SK-N-SH treated with all-trans-retinoic acid at 6 μM for 48 hours (cell line): ENCODE measurements at regions not wholly inside any gene's neighbourhood (a gene's known extent, or its start where the extent isn't known, plus 50 kb on each side); places are given as distances from the start of the nearest gene placed in this dataset.

ENCODE experiments used
- BACH2 ChIP-seq: fragments of 250-450 bp; sonication (Bioruptor Pico); IDR thresholded peaks from 2 replicates; pipeline ENCODE4 v1.9.0; 2021; ENCODE audit warnings: mild to moderate bottlenecking, borderline replicate concordance
- ZC3H10 ChIP-seq: fragments of 250-450 bp; sonication (Bioruptor Pico); IDR thresholded peaks from 2 replicates; pipeline ENCODE4 v1.5.1; 2021; ENCODE audit warnings: mild to moderate bottlenecking, moderate library complexity
- ZFP3 ChIP-seq: fragments of 250-450 bp; sonication (Bioruptor Pico); IDR thresholded peaks from 2 replicates; pipeline ENCODE4 v1.5.0; 2020; ENCODE audit warnings: mild to moderate bottlenecking, moderate library complexity
- TF ChIP-seq, protein P1 (sequence below): fragments of 250-450 bp; sonication (Bioruptor Pico); IDR thresholded peaks from 2 replicates; pipeline ENCODE4 v1.5.1; 2021; ENCODE audit warnings: mild to moderate bottlenecking, moderate library complexity
- TF ChIP-seq, protein P2 (sequence below): fragments of 250-450 bp; sonication (Bioruptor Pico); IDR thresholded peaks from 2 replicates; pipeline ENCODE4 v1.8.0; 2020; ENCODE audit warnings: mild to moderate bottlenecking, moderate library complexity, borderline replicate concordance

DNA sequence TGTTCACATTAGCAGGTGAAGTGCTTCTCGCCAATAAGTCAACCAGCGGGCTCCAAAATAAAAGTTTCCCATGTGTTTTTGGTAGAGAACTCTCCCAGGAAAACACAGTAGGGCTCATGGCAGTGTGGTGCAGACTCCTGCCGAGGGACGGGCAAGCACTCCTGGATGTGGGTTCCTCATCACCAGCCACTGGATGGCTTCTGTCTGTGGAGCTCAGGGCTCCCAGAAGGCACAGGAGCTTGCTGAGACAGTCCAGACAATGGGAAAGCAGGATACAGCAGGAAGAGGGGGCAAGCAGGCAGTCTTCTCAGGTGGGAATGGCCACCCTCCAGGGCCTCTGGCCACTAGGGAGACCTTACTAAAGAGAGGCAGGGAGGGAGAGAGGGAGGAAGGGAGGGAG lies 142.4 kb downstream of the HSD17B3 start:
- no peak for TF ChIP-seq ZC3H10
- no peak for TF ChIP-seq BACH2 (CRISPR knock-in tag)
- TF ChIP-seq, protein P1, sequence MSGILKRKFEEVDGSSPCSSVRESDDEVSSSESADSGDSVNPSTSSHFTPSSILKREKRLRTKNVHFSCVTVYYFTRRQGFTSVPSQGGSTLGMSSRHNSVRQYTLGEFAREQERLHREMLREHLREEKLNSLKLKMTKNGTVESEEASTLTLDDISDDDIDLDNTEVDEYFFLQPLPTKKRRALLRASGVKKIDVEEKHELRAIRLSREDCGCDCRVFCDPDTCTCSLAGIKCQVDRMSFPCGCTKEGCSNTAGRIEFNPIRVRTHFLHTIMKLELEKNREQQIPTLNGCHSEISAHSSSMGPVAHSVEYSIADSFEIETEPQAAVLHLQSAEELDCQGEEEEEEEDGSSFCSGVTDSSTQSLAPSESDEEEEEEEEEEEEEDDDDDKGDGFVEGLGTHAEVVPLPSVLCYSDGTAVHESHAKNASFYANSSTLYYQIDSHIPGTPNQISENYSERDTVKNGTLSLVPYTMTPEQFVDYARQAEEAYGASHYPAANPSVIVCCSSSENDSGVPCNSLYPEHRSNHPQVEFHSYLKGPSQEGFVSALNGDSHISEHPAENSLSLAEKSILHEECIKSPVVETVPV, result no peak
- TF ChIP-seq, protein P2, sequence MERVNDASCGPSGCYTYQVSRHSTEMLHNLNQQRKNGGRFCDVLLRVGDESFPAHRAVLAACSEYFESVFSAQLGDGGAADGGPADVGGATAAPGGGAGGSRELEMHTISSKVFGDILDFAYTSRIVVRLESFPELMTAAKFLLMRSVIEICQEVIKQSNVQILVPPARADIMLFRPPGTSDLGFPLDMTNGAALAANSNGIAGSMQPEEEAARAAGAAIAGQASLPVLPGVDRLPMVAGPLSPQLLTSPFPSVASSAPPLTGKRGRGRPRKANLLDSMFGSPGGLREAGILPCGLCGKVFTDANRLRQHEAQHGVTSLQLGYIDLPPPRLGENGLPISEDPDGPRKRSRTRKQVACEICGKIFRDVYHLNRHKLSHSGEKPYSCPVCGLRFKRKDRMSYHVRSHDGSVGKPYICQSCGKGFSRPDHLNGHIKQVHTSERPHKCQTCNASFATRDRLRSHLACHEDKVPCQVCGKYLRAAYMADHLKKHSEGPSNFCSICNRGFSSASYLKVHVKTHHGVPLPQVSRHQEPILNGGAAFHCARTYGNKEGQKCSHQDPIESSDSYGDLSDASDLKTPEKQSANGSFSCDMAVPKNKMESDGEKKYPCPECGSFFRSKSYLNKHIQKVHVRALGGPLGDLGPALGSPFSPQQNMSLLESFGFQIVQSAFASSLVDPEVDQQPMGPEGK, result no peak
- TF ChIP-seq ZFP3 (CRISPR knock-in tag), result no peak
